Bronchial epithelial cell (primary cell): ENCODE measurements at regions not wholly inside any gene's neighbourhood (a gene's known extent, or its start where the extent isn't known, plus 50 kb on each side); places are given as distances from the start of the nearest gene placed in this dataset.

Source experiments
- DNase-seq: peaks from one replicate; pipeline ENCODE4 v3.0.0-alpha.2; 2010; ENCODE audit warnings: low read depth
- FAIRE-seq: peaks from 2 replicates; lab custom pipeline; 2011; peaks lifted over from hg19 to GRCh38; lab: Jason Lieb, UNC
- H3K27me3 ChIP-seq: 2 replicates; pipeline ENCODE4 v1.5.1; 2011; ENCODE audit warnings: low read length; ENCODE audit not compliant: control insufficient read depth, insufficient read depth
- H3K36me3 ChIP-seq: 2 replicates; pipeline ENCODE4 v1.5.1; 2011; ENCODE audit warnings: low read length; ENCODE audit not compliant: control insufficient read depth, insufficient read depth
- H3K4me3 ChIP-seq: 2 replicates; pipeline ENCODE4 v1.5.1; 2011; ENCODE audit warnings: mild to moderate bottlenecking, low read depth, low read length, control low read depth
- TF ChIP-seq, protein P1 (sequence below): IDR thresholded peaks from 2 replicates; pipeline ENCODE4 v1.5.1; 2011; ENCODE audit warnings: mild to moderate bottlenecking, moderate library complexity, low read length, control low read depth, inconsistent platforms; ENCODE audit not compliant: insufficient read depth, severe bottlenecking

DNA sequence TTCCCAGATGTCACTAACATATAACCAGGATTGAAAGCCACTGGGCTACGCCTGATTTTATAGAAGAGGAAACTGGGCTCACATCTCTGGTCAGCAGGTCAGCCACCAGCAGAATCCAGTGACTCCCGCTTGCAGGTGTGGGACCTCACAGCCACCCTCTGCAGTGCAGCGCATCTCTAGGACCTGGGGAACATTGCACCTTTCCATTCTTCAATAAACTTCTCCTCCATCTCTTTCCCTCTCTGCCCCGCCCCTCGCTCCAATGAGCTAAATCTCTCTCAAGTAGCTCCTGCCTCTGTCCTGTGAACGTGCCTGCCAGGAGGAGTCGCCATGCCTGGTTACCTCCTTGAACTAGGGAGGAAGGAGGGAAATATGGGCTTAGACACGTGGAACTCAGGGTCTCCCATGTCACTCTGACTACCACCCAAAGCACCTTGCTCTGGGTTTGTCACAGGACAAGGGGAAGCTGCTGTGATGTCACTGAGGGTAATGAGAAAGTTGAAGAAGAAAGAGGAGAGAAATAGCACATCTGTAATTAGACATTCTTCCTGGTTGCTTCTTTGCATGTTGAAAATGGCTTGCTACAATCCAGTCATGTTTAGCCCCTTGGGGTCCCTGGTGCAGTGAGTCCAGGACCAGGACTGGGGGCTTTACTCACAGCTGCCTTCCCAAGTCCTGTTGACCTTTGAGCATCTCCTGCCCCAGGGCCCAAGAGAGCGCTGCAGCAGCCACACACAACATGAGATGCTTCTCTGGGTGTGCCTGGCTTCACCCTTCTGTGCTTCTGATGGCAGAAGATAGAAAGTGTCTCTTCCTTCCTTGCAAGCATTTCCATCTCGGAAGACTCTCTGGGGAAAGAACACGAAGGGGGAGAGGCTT, 469.4 kb downstream of the PREX1 start:
- FAIRE-seq (peak; percentile 58), DNase-seq (no peak)
- no peaks in the 10 kb centered on the region for H3K27me3 ChIP-seq
- TF ChIP-seq, protein P1, sequence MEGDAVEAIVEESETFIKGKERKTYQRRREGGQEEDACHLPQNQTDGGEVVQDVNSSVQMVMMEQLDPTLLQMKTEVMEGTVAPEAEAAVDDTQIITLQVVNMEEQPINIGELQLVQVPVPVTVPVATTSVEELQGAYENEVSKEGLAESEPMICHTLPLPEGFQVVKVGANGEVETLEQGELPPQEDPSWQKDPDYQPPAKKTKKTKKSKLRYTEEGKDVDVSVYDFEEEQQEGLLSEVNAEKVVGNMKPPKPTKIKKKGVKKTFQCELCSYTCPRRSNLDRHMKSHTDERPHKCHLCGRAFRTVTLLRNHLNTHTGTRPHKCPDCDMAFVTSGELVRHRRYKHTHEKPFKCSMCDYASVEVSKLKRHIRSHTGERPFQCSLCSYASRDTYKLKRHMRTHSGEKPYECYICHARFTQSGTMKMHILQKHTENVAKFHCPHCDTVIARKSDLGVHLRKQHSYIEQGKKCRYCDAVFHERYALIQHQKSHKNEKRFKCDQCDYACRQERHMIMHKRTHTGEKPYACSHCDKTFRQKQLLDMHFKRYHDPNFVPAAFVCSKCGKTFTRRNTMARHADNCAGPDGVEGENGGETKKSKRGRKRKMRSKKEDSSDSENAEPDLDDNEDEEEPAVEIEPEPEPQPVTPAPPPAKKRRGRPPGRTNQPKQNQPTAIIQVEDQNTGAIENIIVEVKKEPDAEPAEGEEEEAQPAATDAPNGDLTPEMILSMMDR = no peak
- H3K36me3 ChIP-seq = no peaks in the 10 kb centered on the region
- H3K4me3 ChIP-seq = no peak overlapping the region

DNA sequence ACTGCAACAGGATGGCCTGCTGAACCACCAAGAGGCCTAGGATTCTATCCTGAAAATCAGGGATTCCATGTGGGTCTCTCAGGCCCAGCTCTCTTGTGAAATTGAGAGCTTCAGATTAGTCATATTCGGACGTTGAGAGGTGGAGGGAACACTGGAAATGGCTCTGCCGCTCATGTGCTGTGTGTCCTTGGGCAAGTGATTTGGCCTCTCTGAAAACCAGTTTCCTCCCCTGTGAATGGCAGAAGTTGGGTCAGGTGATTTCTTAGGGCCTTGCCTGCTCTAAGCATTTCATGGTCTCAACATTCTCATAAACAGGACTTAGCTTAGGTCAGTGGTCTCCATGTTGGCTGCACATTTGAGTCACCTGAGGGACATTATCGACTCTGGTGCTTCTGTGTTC, 470.1 kb downstream of the PREX1 start:
- Histone ChIP-seq H3K36me3 (no peaks in the 10 kb centered on the region), H3K27me3 (no peaks in the 10 kb centered on the region), H3K4me3 (no peak overlapping the region)
- DNase-seq (no peak), FAIRE-seq (no peak)
- TF ChIP-seq, protein P1 = no peak

DNA sequence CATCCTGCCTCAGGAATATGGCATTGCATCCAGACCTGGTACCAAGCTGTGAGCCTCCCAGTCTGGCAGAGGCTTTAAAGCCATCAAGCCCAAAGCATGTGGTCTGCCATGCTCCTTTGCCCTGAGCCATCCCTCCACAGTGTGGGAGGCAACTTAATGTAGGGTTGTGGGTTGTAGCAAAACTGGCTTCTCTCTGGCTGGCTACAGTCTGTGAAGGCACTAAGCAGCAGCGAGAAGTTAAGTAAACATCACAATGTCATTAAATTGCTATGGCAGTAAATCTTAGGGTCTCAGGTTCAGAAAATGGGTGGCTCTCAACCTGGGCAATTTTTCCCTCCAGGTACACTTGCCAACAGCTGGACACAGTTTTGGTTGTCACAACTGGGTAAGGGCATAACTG, 472.9 kb downstream of the PREX1 start:
- FAIRE-seq = no peak
- TF ChIP-seq, protein P1 = no peak
- DNase-seq = no peak
- Histone ChIP-seq H3K27me3 (no peaks in the 10 kb centered on the region), H3K4me3 (no peak overlapping the region), H3K36me3 (no peaks in the 10 kb centered on the region)

GRCh38 chr20:48354320-48354876, 473.4 kb downstream of the PREX1 start:
- Histone ChIP-seq H3K4me3 (no peak overlapping the region), H3K36me3 (no peaks in the 10 kb centered on the region), H3K27me3 (no peaks in the 10 kb centered on the region)
- FAIRE-seq (no peak), DNase-seq (no peak)
- TF ChIP-seq, protein P1 = no peak

GRCh38 chr20:48352628-48353027, 475.2 kb downstream of the PREX1 start:
- H3K36me3 ChIP-seq = no peaks in the 10 kb centered on the region
- TF ChIP-seq, protein P1 = no peak
- DNase-seq (no peak), FAIRE-seq (no peak)
- H3K27me3 ChIP-seq = no peaks in the 10 kb centered on the region
- no peak overlapping the region for H3K4me3 ChIP-seq
